ENCODE measurements at regions not wholly inside any gene's neighbourhood (a gene's known extent, or its start where the extent isn't known, plus 50 kb on each side); places are given as distances from the start of the nearest gene placed in this dataset.

- H3K36me3 Mint-ChIP-seq = no peaks in the 10 kb centered on the region
- Histone ChIP-seq H3K27me3 (ENCODE audit: control insufficient read depth, insufficient read depth, low read length) (no peaks in the 10 kb centered on the region), H3K4me3 (ENCODE audit: low read length) (no peak overlapping the region), H3K9me3 (ENCODE audit: control insufficient read depth, insufficient read depth, low read length) (peaks cover 6% of the 10 kb centered on the region), H3K27ac (ENCODE audit: low read length) (no peak overlapping the region), H3K4me1 (ENCODE audit: control insufficient read depth, insufficient read depth, low read length) (no peaks in the 10 kb centered on the region), H3K36me3 (ENCODE audit: control insufficient read depth, insufficient read depth, low read length) (no peaks in the 10 kb centered on the region)
- no peaks in the 10 kb centered on the region for H3K9me3 Mint-ChIP-seq
- peaks cover 0 to 5% of the 10 kb centered on the region in 2 donors for H3K27me3 Mint-ChIP-seq (ENCODE audit: low read depth in 2 of 2)
- TF ChIP-seq, protein P1, sequence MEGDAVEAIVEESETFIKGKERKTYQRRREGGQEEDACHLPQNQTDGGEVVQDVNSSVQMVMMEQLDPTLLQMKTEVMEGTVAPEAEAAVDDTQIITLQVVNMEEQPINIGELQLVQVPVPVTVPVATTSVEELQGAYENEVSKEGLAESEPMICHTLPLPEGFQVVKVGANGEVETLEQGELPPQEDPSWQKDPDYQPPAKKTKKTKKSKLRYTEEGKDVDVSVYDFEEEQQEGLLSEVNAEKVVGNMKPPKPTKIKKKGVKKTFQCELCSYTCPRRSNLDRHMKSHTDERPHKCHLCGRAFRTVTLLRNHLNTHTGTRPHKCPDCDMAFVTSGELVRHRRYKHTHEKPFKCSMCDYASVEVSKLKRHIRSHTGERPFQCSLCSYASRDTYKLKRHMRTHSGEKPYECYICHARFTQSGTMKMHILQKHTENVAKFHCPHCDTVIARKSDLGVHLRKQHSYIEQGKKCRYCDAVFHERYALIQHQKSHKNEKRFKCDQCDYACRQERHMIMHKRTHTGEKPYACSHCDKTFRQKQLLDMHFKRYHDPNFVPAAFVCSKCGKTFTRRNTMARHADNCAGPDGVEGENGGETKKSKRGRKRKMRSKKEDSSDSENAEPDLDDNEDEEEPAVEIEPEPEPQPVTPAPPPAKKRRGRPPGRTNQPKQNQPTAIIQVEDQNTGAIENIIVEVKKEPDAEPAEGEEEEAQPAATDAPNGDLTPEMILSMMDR (IDR thresholded peaks at IDR 0.05) = no peak
- intact Hi-C loops (cut with micrococcal nuclease) = no loop called here
- no peaks in the 10 kb centered on the region for H3K4me1 Mint-ChIP-seq
- no peak overlapping the region for H3K27ac Mint-ChIP-seq
- ATAC-seq (no peak), DNase-seq (no peak)
- H3K4me3 Mint-ChIP-seq = no peak overlapping the region
- WGBS (ENCODE audit: insufficient coverage) = 87% methylated on average over 5 of the region's 5 CpGs
These were observed 100.5 kb downstream of the PSAT1 start for GRCh38 chr9:78397454-78397853.

- H3K4me1 Mint-ChIP-seq = no peaks in the 10 kb centered on the region
- no peak for DNase-seq
These were observed 102.2 kb downstream of the PSAT1 start for GRCh38 chr9:78399153-78399552.

DNA sequence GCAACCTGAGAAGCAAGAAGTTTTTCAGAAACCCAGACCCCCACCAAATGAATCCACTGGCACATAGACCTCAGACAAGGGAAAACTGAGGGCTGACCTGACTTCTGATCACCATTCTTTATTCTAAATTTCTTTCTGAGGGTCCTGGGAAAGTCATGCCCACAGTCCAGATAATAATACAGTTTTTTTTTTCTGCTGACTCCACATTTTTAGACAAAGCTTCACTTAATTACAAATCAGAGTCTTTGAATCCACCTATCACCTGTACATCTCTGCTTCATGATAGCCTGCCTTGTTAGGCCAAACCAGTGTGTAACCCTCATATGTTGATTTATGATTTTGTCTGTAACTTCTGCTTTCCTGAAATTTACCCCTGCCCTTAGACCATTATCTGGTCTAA lies 103.6 kb downstream of the PSAT1 start:
- intact Hi-C loops (cut with micrococcal nuclease) = no loop called here
- H3K9me3 ChIP-seq (ENCODE audit: control insufficient read depth, insufficient read depth, low read length) = peaks cover under 1% of the 10 kb centered on the region
- TF ChIP-seq, protein P1 (IDR thresholded peaks at IDR 0.05) = no peak
- no peak overlapping the region for H3K27ac ChIP-seq (ENCODE audit: low read length)
- no peaks in the 10 kb centered on the region for H3K4me1 Mint-ChIP-seq
- no peak overlapping the region for H3K4me3 ChIP-seq (ENCODE audit: low read length)
- H3K27me3 ChIP-seq (ENCODE audit: control insufficient read depth, insufficient read depth, low read length) = no peaks in the 10 kb centered on the region
- DNase-seq = no peak
- H3K27me3 Mint-ChIP-seq (ENCODE audit: low read depth in 2 of 2) = peaks cover 0 to 5% of the 10 kb centered on the region in 2 donors
- H3K27ac Mint-ChIP-seq = no peak overlapping the region
- no peak for ATAC-seq
- H3K9me3 Mint-ChIP-seq = no peaks in the 10 kb centered on the region
- no peaks in the 10 kb centered on the region for H3K4me1 ChIP-seq (ENCODE audit: control insufficient read depth, insufficient read depth, low read length)
- H3K36me3 Mint-ChIP-seq = no peaks in the 10 kb centered on the region
- no peak overlapping the region for H3K4me3 Mint-ChIP-seq
- no peaks in the 10 kb centered on the region for H3K36me3 ChIP-seq (ENCODE audit: control insufficient read depth, insufficient read depth, low read length)

More at GRCh38 chr9:78399153-78399552, 102.2 kb downstream of the PSAT1 start:
- Histone ChIP-seq H3K36me3 (ENCODE audit: control insufficient read depth, insufficient read depth, low read length) (no peaks in the 10 kb centered on the region), H3K27ac (ENCODE audit: low read length) (no peak overlapping the region), H3K9me3 (ENCODE audit: control insufficient read depth, insufficient read depth, low read length) (peaks cover 6% of the 10 kb centered on the region), H3K4me1 (ENCODE audit: control insufficient read depth, insufficient read depth, low read length) (no peaks in the 10 kb centered on the region), H3K27me3 (ENCODE audit: control insufficient read depth, insufficient read depth, low read length) (no peaks in the 10 kb centered on the region), H3K4me3 (ENCODE audit: low read length) (no peak overlapping the region)
- Mint-ChIP-seq H3K27me3 (ENCODE audit: low read depth in 2 of 2) (peaks cover 0 to 5% of the 10 kb centered on the region in 2 donors), H3K27ac (no peak overlapping the region), H3K36me3 (no peaks in the 10 kb centered on the region), H3K4me3 (no peak overlapping the region), H3K9me3 (no peaks in the 10 kb centered on the region)
- TF ChIP-seq, protein P1 (IDR thresholded peaks at IDR 0.05) = no peak
- no peak for ATAC-seq
- intact Hi-C loops (cut with micrococcal nuclease) = no loop called here

- Mint-ChIP-seq H3K4me1 (no peaks in the 10 kb centered on the region), H3K36me3 (no peaks in the 10 kb centered on the region), H3K9me3 (no peaks in the 10 kb centered on the region), H3K4me3 (no peak overlapping the region), H3K27me3 (ENCODE audit: low read depth in 2 of 2) (peaks cover 0 to 8% of the 10 kb centered on the region in 2 donors), H3K27ac (no peak overlapping the region)
- no peak for ATAC-seq
- DNase-seq = no peak
- Histone ChIP-seq H3K4me1 (ENCODE audit: control insufficient read depth, insufficient read depth, low read length) (no peaks in the 10 kb centered on the region), H3K9me3 (ENCODE audit: control insufficient read depth, insufficient read depth, low read length) (no peaks in the 10 kb centered on the region), H3K27me3 (ENCODE audit: control insufficient read depth, insufficient read depth, low read length) (no peaks in the 10 kb centered on the region), H3K27ac (ENCODE audit: low read length) (no peak overlapping the region), H3K4me3 (ENCODE audit: low read length) (no peak overlapping the region), H3K36me3 (ENCODE audit: control insufficient read depth, insufficient read depth, low read length) (no peaks in the 10 kb centered on the region)
- intact Hi-C loops (cut with micrococcal nuclease) = no loop called here
- WGBS (ENCODE audit: insufficient coverage) = 90% methylated on average over 2 of the region's 3 CpGs
- TF ChIP-seq, protein P1 (IDR thresholded peaks at IDR 0.05) = no peak
These were observed 108.5 kb downstream of the PSAT1 start for GRCh38 chr9:78405461-78405860.
